HEK293T (cell line): ENCODE measurements at regions not wholly inside any gene's neighbourhood (a gene's known extent, or its start where the extent isn't known, plus 50 kb on each side); places are given as distances from the start of the nearest gene placed in this dataset.

ENCODE experiments used
- CTCF ChIA-PET: fragments of 350-600 bp; formaldehyde crosslinking; extraction: SDS; loops from one replicate; lab custom pipeline; 2021; ENCODE audit warnings: antibody characterized with exemption, inconsistent platforms; lab: Yijun Ruan, JAX
- POLR2A ChIA-PET: fragments of 350-600 bp; formaldehyde crosslinking; extraction: SDS; loops from one replicate; lab custom pipeline; 2020; ENCODE audit warnings: antibody characterized with exemption, inconsistent platforms; lab: Yijun Ruan, JAX
- DNase-seq: peaks from one replicate; pipeline ENCODE4 v3.0.0; 2012; ENCODE audit warnings: mixed read lengths; ENCODE audit errors: extremely low spot score
- ARNT ChIP-seq: fragments of 450-650 bp; IDR thresholded peaks from 2 replicates; pipeline ENCODE4 v1.6.1; 2017; ENCODE audit warnings: mild to moderate bottlenecking
- BHLHE40 ChIP-seq: fragments of 450-650 bp; IDR thresholded peaks from 2 replicates; pipeline ENCODE4 v1.6.1; 2016; ENCODE audit warnings: mild to moderate bottlenecking, moderate library complexity, borderline replicate concordance
- CTBP1 ChIP-seq: fragments of 450-650 bp; IDR thresholded peaks from 2 replicates; pipeline ENCODE4 v1.6.1; 2016; ENCODE audit warnings: borderline replicate concordance
- ELF4 ChIP-seq: fragments of 450-650 bp; IDR thresholded peaks from 2 replicates; pipeline ENCODE4 v1.6.1; 2017; ENCODE audit warnings: antibody characterized with exemption
- FOXA1 ChIP-seq: fragments of 450-650 bp; IDR thresholded peaks from 2 replicates; pipeline ENCODE4 v1.6.1; 2016; ENCODE audit warnings: mild to moderate bottlenecking
- FOXK2 ChIP-seq: fragments of 450-650 bp; IDR thresholded peaks from 2 replicates; pipeline ENCODE4 v1.6.1; 2016; ENCODE audit warnings: mild to moderate bottlenecking
- FOXM1 ChIP-seq: fragments of 450-650 bp; IDR thresholded peaks from 2 replicates; pipeline ENCODE4 v1.6.1; 2017; ENCODE audit warnings: mild to moderate bottlenecking, borderline replicate concordance
- HDGF ChIP-seq: fragments of 450-650 bp; IDR thresholded peaks from 2 replicates; pipeline ENCODE4 v1.6.1; 2017; ENCODE audit warnings: antibody characterized with exemption, borderline replicate concordance
- L3MBTL2 ChIP-seq: fragments of 450-650 bp; conservative IDR thresholded peaks from 2 replicates; pipeline ENCODE4 v1.6.1; 2016; ENCODE audit warnings: mild to moderate bottlenecking
- LEF1 ChIP-seq: fragments of 450-650 bp; IDR thresholded peaks from 2 replicates; pipeline ENCODE4 v1.6.1; 2017; ENCODE audit warnings: mild to moderate bottlenecking, borderline replicate concordance
- NFRKB ChIP-seq: fragments of 450-650 bp; IDR thresholded peaks from 2 replicates; pipeline ENCODE4 v1.6.1; 2016; ENCODE audit warnings: mild to moderate bottlenecking, moderate library complexity
- PKNOX1 ChIP-seq: fragments of 450-650 bp; IDR thresholded peaks from 2 replicates; pipeline ENCODE4 v1.6.1; 2016
- SP1 ChIP-seq: fragments of 450-650 bp; IDR thresholded peaks from 2 replicates; pipeline ENCODE4 v1.6.1; 2017
- SUZ12 ChIP-seq: fragments of 450-650 bp; IDR thresholded peaks from 2 replicates; pipeline ENCODE4 v1.6.1; 2016; ENCODE audit warnings: mild to moderate bottlenecking
- TARDBP ChIP-seq: fragments of 450-650 bp; IDR thresholded peaks from 2 replicates; pipeline ENCODE4 v1.6.1; 2016
- ZNF384 ChIP-seq: fragments of 450-650 bp; IDR thresholded peaks from 2 replicates; pipeline ENCODE4 v1.6.1; 2016

- POLR2A ChIA-PET: no interaction called here
- TF ChIP-seq TARDBP (no peak), FOXM1 (no peak), ZNF384 (no peak), SP1 (no peak), NFRKB (no peak), L3MBTL2 (no peak), CTBP1 (no peak), PKNOX1 (no peak), HDGF (no peak), SUZ12 (no peak), FOXK2 (no peak)
- DNase-seq: no peak
- CTCF ChIA-PET: no interaction called here
Observed at GRCh38 chr11:90556026-90556425, 333.2 kb upstream of the CHORDC1 start.

GRCh38 chr11:90555477-90555876 lies 332.6 kb upstream of the CHORDC1 start:
- no peak for TF ChIP-seq LEF1
- TF ChIP-seq PKNOX1: no peak
- no peak for TF ChIP-seq ZNF384
- no peak for TF ChIP-seq HDGF
- TF ChIP-seq FOXM1: no peak
- TF ChIP-seq SUZ12: no peak
- TF ChIP-seq ARNT: no peak
- POLR2A ChIA-PET: no interaction called here
- no peak for DNase-seq
- CTCF ChIA-PET: no interaction called here

GRCh38 chr11:90542092-90542491 lies 319.2 kb upstream of the CHORDC1 start:
- DNase-seq: no peak
- CTCF ChIA-PET: no interaction called here
- TF ChIP-seq FOXK2 (no peak), FOXM1 (no peak), SP1 (no peak), CTBP1 (no peak), ZNF384 (no peak), HDGF (no peak), ELF4 (no peak), PKNOX1 (no peak), FOXA1 (no peak), SUZ12 (no peak), NFRKB (no peak), TARDBP (no peak)
- POLR2A ChIA-PET: no interaction called here

- TF ChIP-seq FOXK2 (no peak), L3MBTL2 (no peak), TARDBP (no peak), ELF4 (no peak), ZNF384 (no peak), NFRKB (no peak), LEF1 (no peak)
- POLR2A ChIA-PET: no interaction called here
Observed at GRCh38 chr11:90536301-90536700, 313.5 kb upstream of the CHORDC1 start.

GRCh38 chr11:90532125-90532524 lies 309.3 kb upstream of the CHORDC1 start:
- CTCF ChIA-PET: no interaction called here
- no peak for TF ChIP-seq BHLHE40
- TF ChIP-seq FOXK2: no peak
- TF ChIP-seq CTBP1: no peak
- TF ChIP-seq LEF1: no peak
- TF ChIP-seq SP1: no peak
- no peak for TF ChIP-seq ZNF384
- no peak for TF ChIP-seq SUZ12
- no peak for TF ChIP-seq ARNT
- TF ChIP-seq TARDBP: no peak
- no peak for TF ChIP-seq L3MBTL2
- no peak for TF ChIP-seq HDGF
- no peak for TF ChIP-seq FOXA1
- TF ChIP-seq ELF4: no peak
- TF ChIP-seq FOXM1: no peak
- no peak for TF ChIP-seq PKNOX1
- no peak for TF ChIP-seq NFRKB

More at GRCh38 chr11:90536301-90536700, 313.5 kb upstream of the CHORDC1 start:
- no peak for DNase-seq
- CTCF ChIA-PET: no interaction called here

GRCh38 chr11:90531001-90531400 lies 308.2 kb upstream of the CHORDC1 start:
- no peak for DNase-seq
- TF ChIP-seq SP1 (no peak), ZNF384 (no peak), NFRKB (no peak), ELF4 (no peak), L3MBTL2 (no peak), PKNOX1 (no peak), FOXM1 (no peak), HDGF (no peak), ARNT (no peak), CTBP1 (no peak), SUZ12 (no peak), FOXA1 (no peak), FOXK2 (no peak), BHLHE40 (no peak)
- POLR2A ChIA-PET: no interaction called here
- CTCF ChIA-PET: no interaction called here

More at GRCh38 chr11:90532125-90532524, 309.3 kb upstream of the CHORDC1 start:
- no peak for DNase-seq
- POLR2A ChIA-PET: no interaction called here
